Keratinocyte (primary cell): ENCODE measurements at regions not wholly inside any gene's neighbourhood (a gene's known extent, or its start where the extent isn't known, plus 50 kb on each side); places are given as distances from the start of the nearest gene placed in this dataset.

Source experiments
- DNase-seq: peaks from one replicate; pipeline ENCODE4 v3.0.0-alpha.2; 2011; ENCODE audit warnings: low read depth, missing footprints, low spot score
- FAIRE-seq: peaks from 2 replicates; lab custom pipeline; 2011; peaks lifted over from hg19 to GRCh38; lab: Jason Lieb, UNC
- H2AFZ ChIP-seq: 2 replicates; pipeline ENCODE4 v1.6.0; 2012; ENCODE audit warnings: low read length, control low read depth, inconsistent platforms; ENCODE audit not compliant: control insufficient read depth
- H3K27ac ChIP-seq: 2 replicates; pipeline ENCODE4 v1.5.1; 2011; ENCODE audit warnings: low read length; ENCODE audit not compliant: control insufficient read depth, insufficient read depth
- H3K27me3 ChIP-seq: 3 replicates; pipeline ENCODE4 v1.6.0; 2011; ENCODE audit warnings: low read length; ENCODE audit not compliant: control insufficient read depth, insufficient read depth; ENCODE audit errors: extremely low read depth
- H3K36me3 ChIP-seq, 2 experiments: 2 replicates in 1 of 2; 3 replicates in 1 of 2; pipeline ENCODE4 v1.5.1; 2011; ENCODE audit warnings: low read length in 2 of 2, mild to moderate bottlenecking in 1 of 2; ENCODE audit not compliant: control insufficient read depth in 2 of 2, insufficient read depth in 2 of 2; ENCODE audit errors: extremely low read depth in 1 of 2
- H3K4me1 ChIP-seq: 3 replicates; pipeline ENCODE4 v1.5.1; 2011; ENCODE audit warnings: low read length; ENCODE audit not compliant: control insufficient read depth, insufficient read depth; ENCODE audit errors: extremely low read depth
- H3K4me2 ChIP-seq: 3 replicates; pipeline ENCODE4 v1.6.0; 2011; ENCODE audit warnings: low read depth, low read length; ENCODE audit not compliant: control insufficient read depth, insufficient read depth; ENCODE audit errors: extremely low read depth
- H3K4me3 ChIP-seq, 3 experiments: fragments of 200-600 bp in 1 of 3; sonication (generic) in 1 of 3; 2 replicates in 2 of 3; 3 replicates in 1 of 3; pipeline ENCODE4 v1.5.1; 2011 to 2016; ENCODE audit warnings: low read length in 3 of 3, mild to moderate bottlenecking in 3 of 3, control low read depth in 2 of 3, inconsistent platforms in 1 of 3, low read depth in 1 of 3, mixed read lengths in 1 of 3, mixed run types in 1 of 3, moderate library complexity in 1 of 3; ENCODE audit not compliant: control insufficient read depth in 2 of 3, insufficient read depth in 2 of 3; ENCODE audit errors: extremely low read depth in 1 of 3
- H3K79me2 ChIP-seq: 2 replicates; pipeline ENCODE4 v1.6.0; 2012; ENCODE audit warnings: low read length; ENCODE audit not compliant: control insufficient read depth, insufficient read depth
- H3K9ac ChIP-seq: 3 replicates; pipeline ENCODE4 v1.6.0; 2011; ENCODE audit warnings: low read length; ENCODE audit not compliant: control insufficient read depth, insufficient read depth; ENCODE audit errors: extremely low read depth
- H3K9me1 ChIP-seq: 3 replicates; pipeline ENCODE4 v1.6.0; 2011; ENCODE audit warnings: low read length; ENCODE audit not compliant: control insufficient read depth, insufficient read depth; ENCODE audit errors: extremely low read depth
- H3K9me3 ChIP-seq: 2 replicates; pipeline ENCODE4 v1.5.1; 2012; ENCODE audit warnings: low read depth, low read length; ENCODE audit not compliant: control insufficient read depth
- H4K20me1 ChIP-seq: 3 replicates; pipeline ENCODE4 v1.6.0; 2011; ENCODE audit warnings: low read length; ENCODE audit not compliant: control insufficient read depth, insufficient read depth; ENCODE audit errors: extremely low read depth
- EZH2 ChIP-seq: IDR thresholded peaks from one replicate; pipeline ENCODE4 v1.6.1; 2012; ENCODE audit warnings: inconsistent platforms, mild to moderate bottlenecking, low read length, moderate library complexity
- dilution Hi-C: fragments of 300-500 bp; cut with MboI; formaldehyde crosslinking; loops from one replicate; pipeline ENCODE4 v1.7.0; 2020; ENCODE audit warnings: low sequenced_read_pairs; ENCODE audit not compliant: extremely low pct_ligation_motif_present
- TF ChIP-seq, protein P1 (sequence below), 3 experiments: IDR thresholded peaks in 1 of 3; conservative IDR thresholded peaks in 1 of 3; optimal IDR thresholded peaks in 1 of 3; 2 replicates in 2 of 3; 3 replicates in 1 of 3; pipeline versions ENCODE3 to v1.5.1; 2011; ENCODE audit warnings: low read length in 3 of 3, mild to moderate bottlenecking in 3 of 3, moderate library complexity in 2 of 3, control low read depth in 1 of 3, inconsistent platforms in 1 of 3; ENCODE audit not compliant: insufficient read depth in 2 of 3; ENCODE audit errors: extremely low read depth in 1 of 3

DNA sequence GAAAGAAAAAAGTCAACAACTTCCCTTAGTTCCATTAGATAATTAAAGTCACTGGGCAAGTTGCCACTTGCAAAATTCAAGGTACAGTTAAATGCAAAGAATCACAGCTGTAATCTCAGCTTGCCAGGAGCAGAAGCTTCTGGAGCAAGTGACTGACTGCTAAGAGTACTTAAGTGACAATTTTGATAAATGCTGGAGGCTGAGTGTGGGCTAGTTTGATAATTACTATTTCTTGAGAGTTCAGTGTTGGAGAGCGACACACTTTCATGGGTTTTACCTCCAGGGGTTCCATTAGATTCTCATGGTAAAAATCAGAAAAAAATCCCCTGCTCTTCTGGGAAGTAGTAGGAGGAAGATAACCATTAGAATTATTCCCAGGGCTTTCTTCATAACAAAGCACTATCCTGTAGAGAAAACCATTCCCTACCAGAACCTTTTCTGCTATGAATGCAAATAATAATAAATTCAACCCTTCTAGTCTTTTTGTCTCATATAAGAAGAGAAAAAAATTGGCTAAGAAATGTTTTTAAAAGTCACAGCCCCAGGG lies 486.3 kb downstream of the POM121L12 start:
- Histone ChIP-seq H3K9me3 (no peaks in the 10 kb centered on the region), H3K4me1 (no peaks in the 10 kb centered on the region), H3K4me3 (no peak overlapping the region), H2AFZ (no peak overlapping the region), H3K4me2 (no peak overlapping the region), H3K27me3 (no peaks in the 10 kb centered on the region), H3K9me1 (no peaks in the 10 kb centered on the region), H3K9ac (no peak overlapping the region), H3K79me2 (no peaks in the 10 kb centered on the region), H3K36me3 (no peaks in the 10 kb centered on the region), H4K20me1 (no peaks in the 10 kb centered on the region), H3K27ac (no peak overlapping the region)
- FAIRE-seq (no peak), DNase-seq (no peak)
- TF ChIP-seq, protein P1, sequence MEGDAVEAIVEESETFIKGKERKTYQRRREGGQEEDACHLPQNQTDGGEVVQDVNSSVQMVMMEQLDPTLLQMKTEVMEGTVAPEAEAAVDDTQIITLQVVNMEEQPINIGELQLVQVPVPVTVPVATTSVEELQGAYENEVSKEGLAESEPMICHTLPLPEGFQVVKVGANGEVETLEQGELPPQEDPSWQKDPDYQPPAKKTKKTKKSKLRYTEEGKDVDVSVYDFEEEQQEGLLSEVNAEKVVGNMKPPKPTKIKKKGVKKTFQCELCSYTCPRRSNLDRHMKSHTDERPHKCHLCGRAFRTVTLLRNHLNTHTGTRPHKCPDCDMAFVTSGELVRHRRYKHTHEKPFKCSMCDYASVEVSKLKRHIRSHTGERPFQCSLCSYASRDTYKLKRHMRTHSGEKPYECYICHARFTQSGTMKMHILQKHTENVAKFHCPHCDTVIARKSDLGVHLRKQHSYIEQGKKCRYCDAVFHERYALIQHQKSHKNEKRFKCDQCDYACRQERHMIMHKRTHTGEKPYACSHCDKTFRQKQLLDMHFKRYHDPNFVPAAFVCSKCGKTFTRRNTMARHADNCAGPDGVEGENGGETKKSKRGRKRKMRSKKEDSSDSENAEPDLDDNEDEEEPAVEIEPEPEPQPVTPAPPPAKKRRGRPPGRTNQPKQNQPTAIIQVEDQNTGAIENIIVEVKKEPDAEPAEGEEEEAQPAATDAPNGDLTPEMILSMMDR (optimal IDR thresholded peaks at IDR 0.05 in 1 of 3, IDR thresholded peaks at IDR 0.05 in 1 of 3, conservative IDR thresholded peaks at IDR 0.05 in 1 of 3; ENCODE audit: extremely low read depth in 1 of 3, insufficient read depth in 2 of 3, low read length in 3 of 3) = no peak
- no peak for TF ChIP-seq EZH2
- dilution Hi-C loops = no loop called here

DNA sequence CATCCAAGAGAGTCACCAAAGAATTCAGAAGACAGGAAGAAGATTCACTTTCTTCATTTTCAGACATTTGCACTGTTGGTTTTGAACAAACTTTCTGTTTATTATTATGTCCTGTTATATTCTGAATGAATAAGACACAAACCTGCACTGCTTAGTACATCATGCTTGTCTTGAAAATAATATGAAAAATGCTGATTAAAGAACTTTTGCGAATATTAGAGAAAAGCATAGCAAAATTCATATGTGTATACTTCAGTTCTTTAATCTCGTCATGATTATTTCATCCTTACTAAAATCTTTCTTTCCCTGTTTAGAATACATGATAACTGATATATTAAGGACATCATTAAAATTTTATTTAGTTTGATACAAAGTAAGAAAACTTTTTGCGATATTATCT lies 504.1 kb downstream of the POM121L12 start:
- Histone ChIP-seq H3K4me3 (no peak overlapping the region), H3K9ac (no peak overlapping the region), H3K9me3 (no peaks in the 10 kb centered on the region), H3K4me2 (no peak overlapping the region), H3K36me3 (no peaks in the 10 kb centered on the region), H3K27ac (no peak overlapping the region), H4K20me1 (no peaks in the 10 kb centered on the region), H2AFZ (no peak overlapping the region), H3K4me1 (no peaks in the 10 kb centered on the region), H3K27me3 (no peaks in the 10 kb centered on the region), H3K9me1 (no peaks in the 10 kb centered on the region), H3K79me2 (no peaks in the 10 kb centered on the region)
- FAIRE-seq = no peak
- no peak for DNase-seq
- dilution Hi-C loops = no loop called here
- no peak for TF ChIP-seq EZH2
- TF ChIP-seq, protein P1 (optimal IDR thresholded peaks at IDR 0.05 in 1 of 3, IDR thresholded peaks at IDR 0.05 in 1 of 3, conservative IDR thresholded peaks at IDR 0.05 in 1 of 3; ENCODE audit: extremely low read depth in 1 of 3, insufficient read depth in 2 of 3, low read length in 3 of 3) = no peak
